ENCODE measurements at regions not wholly inside any gene's neighbourhood (a gene's known extent, or its start where the extent isn't known, plus 50 kb on each side); places are given as distances from the start of the nearest gene placed in this dataset.

DNA sequence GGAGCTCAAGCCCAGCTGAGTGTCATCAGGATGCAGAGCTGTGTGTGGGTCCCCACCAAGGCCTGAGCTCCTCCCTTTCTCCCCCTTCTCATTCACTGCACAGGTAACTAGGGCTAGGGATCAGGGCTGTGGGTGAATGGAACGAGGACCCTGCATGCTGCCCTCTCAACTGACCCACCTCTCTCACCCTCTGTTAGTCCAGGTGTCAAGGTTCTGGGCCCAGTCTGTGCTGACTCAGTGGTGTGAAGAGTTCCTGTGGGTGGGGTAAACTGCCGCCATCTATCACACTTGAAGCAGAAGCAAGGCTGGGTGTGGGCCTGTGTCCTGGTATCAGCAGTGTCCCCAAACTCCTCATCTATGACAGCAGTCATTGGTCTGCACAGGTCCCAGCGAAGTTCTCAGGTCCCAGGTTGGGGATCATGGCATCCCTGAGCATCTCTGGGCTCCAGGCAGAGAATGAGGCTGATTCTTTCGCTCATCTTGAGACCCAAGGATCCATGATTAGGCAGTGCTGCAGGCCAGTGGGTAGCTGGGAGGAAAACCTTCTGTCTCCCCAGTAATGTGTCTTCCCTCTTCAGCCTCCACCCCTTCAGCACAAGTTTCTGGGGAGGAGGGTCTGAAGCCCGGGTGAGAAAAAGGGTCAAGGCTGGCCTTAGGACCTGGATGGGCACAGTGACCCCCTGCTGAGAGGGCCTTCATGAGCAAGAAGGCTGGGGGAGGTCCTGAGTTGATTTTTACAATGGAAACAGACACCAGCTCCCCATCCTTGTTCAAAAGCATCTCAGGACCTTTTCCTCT, 109.8 kb downstream of the ZNF280B start:
- Histone ChIP-seq H3K9me3 (no peaks in the 10 kb centered on the region), H3K27ac (no peak overlapping the region), H3K4me3 (no peak overlapping the region), H3K27me3 (no peaks in the 10 kb centered on the region), H3K36me3 (no peaks in the 10 kb centered on the region), H3K4me1 (no peaks in the 10 kb centered on the region)
- FAIRE-seq (no peak), ATAC-seq (no peak), DNase-seq (no peak)
- 77 to 80% methylated on average over 5 of the region's 5 CpGs for WGBS, 2 donors
- TF ChIP-seq, protein P1, sequence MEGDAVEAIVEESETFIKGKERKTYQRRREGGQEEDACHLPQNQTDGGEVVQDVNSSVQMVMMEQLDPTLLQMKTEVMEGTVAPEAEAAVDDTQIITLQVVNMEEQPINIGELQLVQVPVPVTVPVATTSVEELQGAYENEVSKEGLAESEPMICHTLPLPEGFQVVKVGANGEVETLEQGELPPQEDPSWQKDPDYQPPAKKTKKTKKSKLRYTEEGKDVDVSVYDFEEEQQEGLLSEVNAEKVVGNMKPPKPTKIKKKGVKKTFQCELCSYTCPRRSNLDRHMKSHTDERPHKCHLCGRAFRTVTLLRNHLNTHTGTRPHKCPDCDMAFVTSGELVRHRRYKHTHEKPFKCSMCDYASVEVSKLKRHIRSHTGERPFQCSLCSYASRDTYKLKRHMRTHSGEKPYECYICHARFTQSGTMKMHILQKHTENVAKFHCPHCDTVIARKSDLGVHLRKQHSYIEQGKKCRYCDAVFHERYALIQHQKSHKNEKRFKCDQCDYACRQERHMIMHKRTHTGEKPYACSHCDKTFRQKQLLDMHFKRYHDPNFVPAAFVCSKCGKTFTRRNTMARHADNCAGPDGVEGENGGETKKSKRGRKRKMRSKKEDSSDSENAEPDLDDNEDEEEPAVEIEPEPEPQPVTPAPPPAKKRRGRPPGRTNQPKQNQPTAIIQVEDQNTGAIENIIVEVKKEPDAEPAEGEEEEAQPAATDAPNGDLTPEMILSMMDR (IDR thresholded peaks at IDR 0.05) = no peak
- intact Hi-C loops (cut with DNase I) = no loop called here

DNA sequence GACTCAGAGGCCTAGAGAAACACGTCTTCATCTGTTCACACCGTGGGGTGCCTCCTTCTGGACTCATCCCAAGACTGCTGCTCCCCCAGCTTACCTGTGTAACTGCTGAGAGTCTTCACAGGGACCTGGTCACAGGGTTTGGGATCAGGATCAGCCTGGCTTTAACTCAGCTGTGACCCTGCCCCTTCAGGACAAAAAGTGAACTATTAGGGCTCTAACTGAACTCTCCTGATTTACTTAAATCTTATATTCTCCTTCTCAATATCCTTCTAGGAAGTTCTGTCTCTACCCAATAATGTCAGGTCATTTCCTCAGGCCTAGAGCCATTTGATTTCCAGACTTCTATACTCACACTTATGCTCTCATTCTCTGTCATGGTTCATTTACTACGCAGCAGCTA, 108.4 kb downstream of the ZNF280B start:
- Histone ChIP-seq H3K9me3 (no peaks in the 10 kb centered on the region), H3K36me3 (no peaks in the 10 kb centered on the region), H3K27me3 (no peaks in the 10 kb centered on the region), H3K4me3 (no peak overlapping the region), H3K27ac (no peak overlapping the region), H3K4me1 (no peaks in the 10 kb centered on the region)
- DNase-seq (no peak), FAIRE-seq (no peak), ATAC-seq (no peak)
- TF ChIP-seq, protein P1 (IDR thresholded peaks at IDR 0.05) = no peak
- WGBS, 2 donors = 67 to 71% methylated on average over 3 of the region's 3 CpGs
- intact Hi-C loops (cut with DNase I) = no loop called here

DNA sequence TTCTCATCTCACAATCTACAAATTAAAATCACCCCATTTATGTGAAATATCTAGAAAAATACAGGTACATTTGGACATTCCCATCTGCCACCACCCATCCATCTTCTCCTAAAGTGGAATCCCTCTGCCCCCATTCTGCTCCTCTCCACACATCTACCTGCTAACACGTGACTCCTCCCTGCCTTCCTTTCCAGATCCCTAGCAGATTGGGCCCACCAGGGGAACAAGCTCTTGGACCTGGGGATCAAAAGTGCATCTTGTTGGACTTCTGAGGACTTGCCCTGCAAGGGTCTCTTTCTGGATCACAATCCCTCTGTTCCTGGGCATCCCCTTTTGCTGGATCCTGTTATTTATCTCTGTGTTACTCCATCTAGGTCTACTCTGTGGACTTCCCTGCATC, 107.6 kb downstream of the ZNF280B start:
- intact Hi-C loops (cut with DNase I) = no loop called here
- Histone ChIP-seq H3K4me1 (no peaks in the 10 kb centered on the region), H3K4me3 (no peak overlapping the region), H3K36me3 (no peaks in the 10 kb centered on the region), H3K9me3 (no peaks in the 10 kb centered on the region), H3K27me3 (no peaks in the 10 kb centered on the region), H3K27ac (no peak overlapping the region)
- 61 to 86% methylated on average over 1 of the region's 1 CpG for WGBS, 2 donors
- no peak for DNase-seq
- no peak for FAIRE-seq
- ATAC-seq = no peak
- TF ChIP-seq, protein P1 (IDR thresholded peaks at IDR 0.05) = no peak

DNA sequence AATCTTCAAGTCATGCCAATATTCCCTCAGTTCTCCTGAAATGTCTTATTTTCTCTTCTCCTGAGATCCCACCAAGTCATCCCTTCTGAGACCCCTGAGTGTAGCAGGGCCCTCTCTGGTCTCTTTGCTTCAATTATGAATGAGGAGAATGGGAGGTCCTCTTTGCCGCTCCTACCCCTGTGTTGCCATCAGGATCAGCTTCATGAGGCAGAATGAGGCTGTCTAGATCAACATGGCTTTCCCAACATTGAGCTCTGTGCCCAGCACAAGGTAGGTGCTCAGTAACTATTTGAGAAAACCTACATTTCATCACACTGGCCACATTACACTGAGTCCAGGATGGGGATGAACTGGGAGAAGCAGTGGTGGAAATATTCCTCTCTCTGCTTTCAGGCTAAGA, 107.2 kb downstream of the ZNF280B start:
- intact Hi-C loops (cut with DNase I) = no loop called here
- no peaks in the 10 kb centered on the region for H3K27me3 ChIP-seq
- H3K4me3 ChIP-seq = no peak overlapping the region
- H3K36me3 ChIP-seq = no peaks in the 10 kb centered on the region
- no peak overlapping the region for H3K27ac ChIP-seq
- no peaks in the 10 kb centered on the region for H3K4me1 ChIP-seq
- 93 to 100% methylated on average over 1 of the region's 1 CpG for WGBS, 2 donors
- no peak for DNase-seq
- TF ChIP-seq, protein P1 (IDR thresholded peaks at IDR 0.05) = no peak
- FAIRE-seq = no peak
- no peak for ATAC-seq
- no peaks in the 10 kb centered on the region for H3K9me3 ChIP-seq

DNA sequence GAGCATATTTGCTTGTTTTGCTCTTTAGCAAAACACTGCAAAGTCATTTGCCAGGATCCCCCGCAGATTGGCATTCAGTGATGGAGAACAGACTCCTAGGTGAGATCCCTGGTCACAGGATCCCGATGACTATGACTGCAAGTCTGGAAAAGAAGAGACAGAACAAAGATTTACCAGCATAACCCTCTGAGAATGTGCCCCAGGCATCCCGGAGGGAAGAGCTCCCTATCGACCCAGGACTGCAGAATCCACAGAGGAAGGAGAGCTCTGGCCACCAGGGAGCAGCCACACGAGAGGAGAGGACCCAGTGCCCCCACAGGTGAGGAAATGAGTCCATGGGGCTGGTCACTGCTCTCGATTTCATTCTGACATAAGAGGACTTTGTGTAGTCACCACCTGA, 105.2 kb downstream of the ZNF280B start:
- Histone ChIP-seq H3K4me3 (no peak overlapping the region), H3K27ac (no peak overlapping the region), H3K9me3 (no peaks in the 10 kb centered on the region), H3K36me3 (no peaks in the 10 kb centered on the region), H3K27me3 (no peaks in the 10 kb centered on the region), H3K4me1 (no peaks in the 10 kb centered on the region)
- FAIRE-seq = no peak
- intact Hi-C loops (cut with DNase I) = no loop called here
- DNase-seq = no peak
- TF ChIP-seq, protein P1 (IDR thresholded peaks at IDR 0.05) = no peak
- ATAC-seq = no peak
- 53 to 59% methylated on average over 6 of the region's 6 CpGs for WGBS, 2 donors
